ENCODE measurements at regions not wholly inside any gene's neighbourhood (a gene's known extent, or its start where the extent isn't known, plus 50 kb on each side); places are given as distances from the start of the nearest gene placed in this dataset.

DNA sequence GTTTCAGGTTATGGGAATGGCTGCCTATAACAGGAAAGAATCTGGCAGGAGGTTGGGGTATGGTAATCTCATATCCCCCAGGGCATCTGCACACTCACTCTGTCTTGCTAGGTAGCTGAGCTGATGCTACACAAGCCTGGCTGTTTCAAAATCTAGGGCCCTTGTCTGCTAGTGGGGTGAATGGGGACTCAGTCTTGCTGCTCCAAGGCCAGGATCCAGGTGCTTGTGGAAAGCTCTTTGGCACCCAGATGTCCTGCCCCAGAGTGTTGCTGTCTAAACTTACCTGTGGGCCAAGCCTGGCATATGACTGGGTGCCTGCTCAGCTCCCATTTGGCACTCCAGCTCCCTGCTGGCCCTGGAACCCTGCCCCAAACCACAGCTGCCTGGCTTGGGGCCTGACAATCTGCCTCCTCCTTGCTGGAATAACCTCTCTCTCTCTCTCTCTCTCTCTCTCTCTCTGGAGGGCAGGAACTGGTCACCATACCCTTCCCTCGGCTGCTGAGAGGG lies 158.1 kb upstream of the TSC22D1 start:
- Histone ChIP-seq H3K9ac (ENCODE audit: low read length) (no peak overlapping the region), H3K36me3 (ENCODE audit: insufficient read depth, low read length) (no peaks in the 10 kb centered on the region), H3K4me2 (ENCODE audit: low read length) (no peak overlapping the region), H3K27me3 (ENCODE audit: insufficient read depth, low read length) (no peaks in the 10 kb centered on the region), H3K27ac (ENCODE audit: low read depth, low read length) (no peak overlapping the region), H3K4me3 (ENCODE audit: insufficient read depth, low read depth, low read length) (no peak overlapping the region), H3K4me1 (ENCODE audit: insufficient read depth, low read length) (no peaks in the 10 kb centered on the region), H3K79me2 (ENCODE audit: insufficient read depth, low read length) (no peaks in the 10 kb centered on the region), H3K9me3 (ENCODE audit: insufficient read depth, low read depth, low read length) (no peaks in the 10 kb centered on the region), H4K20me1 (ENCODE audit: insufficient read depth, low read length) (no peaks in the 10 kb centered on the region), H2AFZ (ENCODE audit: low read depth, low read length) (peak overlapping the region; percentile 7)
- FAIRE-seq (no peak), DNase-seq (ENCODE audit: low read depth) (peak; percentile 46)
- H3K4me1 Mint-ChIP-seq (ENCODE audit: low read depth, unreplicated experiment): peaks cover 2% of the 10 kb centered on the region
- no peaks in the 10 kb centered on the region for H3K27me3 Mint-ChIP-seq (ENCODE audit: low read depth, unreplicated experiment)
- no peaks in the 10 kb centered on the region for H3K9me3 Mint-ChIP-seq (ENCODE audit: unreplicated experiment)
- no peak overlapping the region for H3K4me3 Mint-ChIP-seq (ENCODE audit: unreplicated experiment)
- TF ChIP-seq, protein P1, sequence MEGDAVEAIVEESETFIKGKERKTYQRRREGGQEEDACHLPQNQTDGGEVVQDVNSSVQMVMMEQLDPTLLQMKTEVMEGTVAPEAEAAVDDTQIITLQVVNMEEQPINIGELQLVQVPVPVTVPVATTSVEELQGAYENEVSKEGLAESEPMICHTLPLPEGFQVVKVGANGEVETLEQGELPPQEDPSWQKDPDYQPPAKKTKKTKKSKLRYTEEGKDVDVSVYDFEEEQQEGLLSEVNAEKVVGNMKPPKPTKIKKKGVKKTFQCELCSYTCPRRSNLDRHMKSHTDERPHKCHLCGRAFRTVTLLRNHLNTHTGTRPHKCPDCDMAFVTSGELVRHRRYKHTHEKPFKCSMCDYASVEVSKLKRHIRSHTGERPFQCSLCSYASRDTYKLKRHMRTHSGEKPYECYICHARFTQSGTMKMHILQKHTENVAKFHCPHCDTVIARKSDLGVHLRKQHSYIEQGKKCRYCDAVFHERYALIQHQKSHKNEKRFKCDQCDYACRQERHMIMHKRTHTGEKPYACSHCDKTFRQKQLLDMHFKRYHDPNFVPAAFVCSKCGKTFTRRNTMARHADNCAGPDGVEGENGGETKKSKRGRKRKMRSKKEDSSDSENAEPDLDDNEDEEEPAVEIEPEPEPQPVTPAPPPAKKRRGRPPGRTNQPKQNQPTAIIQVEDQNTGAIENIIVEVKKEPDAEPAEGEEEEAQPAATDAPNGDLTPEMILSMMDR (IDR thresholded peaks at IDR 0.05; ENCODE audit: insufficient read depth, low read depth, low read length): no peak
- no peak for TF ChIP-seq EZH2 (IDR thresholded peaks at IDR 0.05; ENCODE audit: insufficient read depth, low read length)
- no peak overlapping the region for H3K27ac Mint-ChIP-seq (ENCODE audit: unreplicated experiment)
- peaks cover 2% of the 10 kb centered on the region for H3K36me3 Mint-ChIP-seq (ENCODE audit: low read depth, unreplicated experiment)

GRCh38 chr13:44732503-44733098 lies 156.5 kb upstream of the TSC22D1 start:
- no peak for FAIRE-seq
- no peak overlapping the region for H3K4me3 ChIP-seq (ENCODE audit: insufficient read depth, low read depth, low read length)
- no peaks in the 10 kb centered on the region for H3K27me3 ChIP-seq (ENCODE audit: insufficient read depth, low read length)
- DNase-seq (ENCODE audit: low read depth): no peak
- no peak overlapping the region for H3K4me3 Mint-ChIP-seq (ENCODE audit: unreplicated experiment)
- no peak overlapping the region for H3K4me2 ChIP-seq (ENCODE audit: low read length)
- H4K20me1 ChIP-seq (ENCODE audit: insufficient read depth, low read length): no peaks in the 10 kb centered on the region
- H3K9me3 ChIP-seq (ENCODE audit: insufficient read depth, low read depth, low read length): no peaks in the 10 kb centered on the region
- no peak overlapping the region for H3K27ac ChIP-seq (ENCODE audit: low read depth, low read length)
- H3K27ac Mint-ChIP-seq (ENCODE audit: unreplicated experiment): no peak overlapping the region
- no peaks in the 10 kb centered on the region for H3K9me3 Mint-ChIP-seq (ENCODE audit: unreplicated experiment)
- no peaks in the 10 kb centered on the region for H3K36me3 ChIP-seq (ENCODE audit: insufficient read depth, low read length)
- no peaks in the 10 kb centered on the region for H3K4me1 ChIP-seq (ENCODE audit: insufficient read depth, low read length)
- no peak overlapping the region for H2AFZ ChIP-seq (ENCODE audit: low read depth, low read length)
- H3K27me3 Mint-ChIP-seq (ENCODE audit: low read depth, unreplicated experiment): no peaks in the 10 kb centered on the region
- no peak overlapping the region for H3K9ac ChIP-seq (ENCODE audit: low read length)
- no peak for TF ChIP-seq EZH2 (IDR thresholded peaks at IDR 0.05; ENCODE audit: insufficient read depth, low read length)
- TF ChIP-seq, protein P1 (IDR thresholded peaks at IDR 0.05; ENCODE audit: insufficient read depth, low read depth, low read length): no peak
- peaks cover 2% of the 10 kb centered on the region for H3K36me3 Mint-ChIP-seq (ENCODE audit: low read depth, unreplicated experiment)
- H3K79me2 ChIP-seq (ENCODE audit: insufficient read depth, low read length): no peaks in the 10 kb centered on the region
- H3K4me1 Mint-ChIP-seq (ENCODE audit: low read depth, unreplicated experiment): peaks cover 5% of the 10 kb centered on the region

DNA sequence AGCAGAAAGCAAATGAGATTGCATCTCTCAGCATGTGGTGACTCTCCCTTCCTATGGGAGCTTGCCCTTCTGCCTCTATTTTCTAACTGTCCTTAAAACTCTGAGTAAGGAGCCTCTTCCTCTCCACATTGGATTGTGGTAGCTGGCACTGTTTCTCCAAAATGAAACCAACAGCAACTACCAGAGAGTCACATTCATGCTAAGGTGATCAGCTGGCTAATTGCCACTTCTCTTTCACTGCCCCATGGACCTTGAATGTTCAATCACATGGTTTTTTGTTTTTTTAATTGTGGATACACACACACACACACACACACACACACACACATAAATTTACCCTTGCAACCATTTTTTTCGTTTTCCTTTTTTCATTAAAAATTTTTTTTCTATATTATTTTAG lies 154.7 kb upstream of the TSC22D1 start:
- Mint-ChIP-seq H3K9me3 (ENCODE audit: unreplicated experiment) (no peaks in the 10 kb centered on the region), H3K4me3 (ENCODE audit: unreplicated experiment) (no peak overlapping the region), H3K4me1 (ENCODE audit: low read depth, unreplicated experiment) (peaks cover 17% of the 10 kb centered on the region), H3K27ac (ENCODE audit: unreplicated experiment) (no peak overlapping the region), H3K27me3 (ENCODE audit: low read depth, unreplicated experiment) (no peaks in the 10 kb centered on the region), H3K36me3 (ENCODE audit: low read depth, unreplicated experiment) (no peaks in the 10 kb centered on the region)
- Histone ChIP-seq H3K4me1 (ENCODE audit: insufficient read depth, low read length) (no peaks in the 10 kb centered on the region), H3K79me2 (ENCODE audit: insufficient read depth, low read length) (no peaks in the 10 kb centered on the region), H4K20me1 (ENCODE audit: insufficient read depth, low read length) (no peaks in the 10 kb centered on the region), H3K27ac (ENCODE audit: low read depth, low read length) (no peak overlapping the region), H3K4me2 (ENCODE audit: low read length) (no peak overlapping the region), H3K9ac (ENCODE audit: low read length) (no peak overlapping the region), H2AFZ (ENCODE audit: low read depth, low read length) (no peak overlapping the region), H3K36me3 (ENCODE audit: insufficient read depth, low read length) (no peaks in the 10 kb centered on the region), H3K9me3 (ENCODE audit: insufficient read depth, low read depth, low read length) (no peaks in the 10 kb centered on the region), H3K4me3 (ENCODE audit: insufficient read depth, low read depth, low read length) (no peak overlapping the region), H3K27me3 (ENCODE audit: insufficient read depth, low read length) (no peaks in the 10 kb centered on the region)
- FAIRE-seq (no peak), DNase-seq (ENCODE audit: low read depth) (no peak)
- TF ChIP-seq, protein P1 (IDR thresholded peaks at IDR 0.05; ENCODE audit: insufficient read depth, low read depth, low read length): no peak
- TF ChIP-seq EZH2 (IDR thresholded peaks at IDR 0.05; ENCODE audit: insufficient read depth, low read length): no peak
